Stimulated activated naive B cell treated with anti-CD40 and anti-IgM and Interleukin-4, amounts not matched to agents 10 μg/mL and 1 μg/mL and 100 μg/mL, for 72 hours (primary cell): ENCODE measurements at regions not wholly inside any gene's neighbourhood (a gene's known extent, or its start where the extent isn't known, plus 50 kb on each side); places are given as distances from the start of the nearest gene placed in this dataset.
"Not testable (repeated sequence)": the region's sequence is repeated elsewhere in the genome, so short reads cannot be mapped to it uniquely, and the experiment has no call there.

Source experiments
- ATAC-seq, 2 donors: fragments of 150-1000 bp; cut with Tn5 transposase; replicated peaks; 2 replicates each; pipeline ENCODE4 v1.10.0; 2021; ENCODE audit warnings: moderate library complexity in 1 of 2
- DNase-seq: peaks from one replicate; pipeline ENCODE4 v3.0.0; 2021
- H3K27ac Mint-ChIP-seq: one replicate; pipeline ENCODE4 v1.8.0; 2022; ENCODE audit warnings: mild to moderate bottlenecking, mixed read lengths
- H3K27me3 Mint-ChIP-seq, 2 donors: one replicate each; pipeline ENCODE4 v1.8.0; 2022; ENCODE audit warnings: mixed read lengths in 2 of 2
- H3K36me3 Mint-ChIP-seq, 2 donors: one replicate each; pipeline ENCODE4 v1.8.0; 2022; ENCODE audit warnings: mixed read lengths in 2 of 2, mild to moderate bottlenecking in 1 of 2
- H3K4me1 Mint-ChIP-seq, 2 donors: one replicate each; pipeline ENCODE4 v1.8.0; 2022; ENCODE audit warnings: mixed read lengths in 2 of 2, mild to moderate bottlenecking in 1 of 2
- H3K4me3 Mint-ChIP-seq, 2 donors: one replicate each; pipeline ENCODE4 v1.8.0; 2022; ENCODE audit warnings: mild to moderate bottlenecking in 2 of 2, mixed read lengths in 2 of 2, moderate library complexity in 1 of 2
- H3K9me3 Mint-ChIP-seq, 2 donors: one replicate each; pipeline ENCODE4 v1.8.0; 2022; ENCODE audit warnings: mixed read lengths in 2 of 2, mild to moderate bottlenecking in 1 of 2

GRCh38 chr12:28775556-28775955 lies 373.5 kb upstream of the FAR2 start:
- H3K4me1 Mint-ChIP-seq: no peaks in the 10 kb centered on the region
- H3K27me3 Mint-ChIP-seq: no peaks in the 10 kb centered on the region
- H3K27ac Mint-ChIP-seq: no peak overlapping the region
- H3K4me3 Mint-ChIP-seq: no peak overlapping the region
- H3K36me3 Mint-ChIP-seq: no peaks in the 10 kb centered on the region
- ATAC-seq (no peak), DNase-seq (no peak)
- H3K9me3 Mint-ChIP-seq: peaks cover 0 to 7% of the 10 kb centered on the region in 2 donors

GRCh38 chr12:28776220-28776619 lies 372.9 kb upstream of the FAR2 start:
- H3K36me3 Mint-ChIP-seq: no peaks in the 10 kb centered on the region
- H3K4me1 Mint-ChIP-seq: no peaks in the 10 kb centered on the region
- no peak for DNase-seq
- H3K9me3 Mint-ChIP-seq: peaks cover 3 to 6% of the 10 kb centered on the region in 2 donors
- H3K27ac Mint-ChIP-seq: no peak overlapping the region
- H3K4me3 Mint-ChIP-seq: no peak overlapping the region
- ATAC-seq: no peak
- H3K27me3 Mint-ChIP-seq: no peaks in the 10 kb centered on the region

- Mint-ChIP-seq H3K36me3 (no peaks in the 10 kb centered on the region), H3K27me3 (no peaks in the 10 kb centered on the region), H3K9me3 (peaks cover 3 to 6% of the 10 kb centered on the region in 2 donors), H3K4me3 (no peak overlapping the region), H3K27ac (no peak overlapping the region), H3K4me1 (no peaks in the 10 kb centered on the region)
- ATAC-seq (no peak), DNase-seq (no peak)
Measured at GRCh38 chr12:28776913-28777422, 372.1 kb upstream of the FAR2 start.

GRCh38 chr12:28777603-28778365 lies 371.3 kb upstream of the FAR2 start:
- DNase-seq: no peak
- no peak for ATAC-seq
- Mint-ChIP-seq H3K4me1 (no peaks in the 10 kb centered on the region), H3K27ac (no peak overlapping the region), H3K9me3 (peaks cover 3 to 6% of the 10 kb centered on the region in 2 donors), H3K36me3 (no peaks in the 10 kb centered on the region), H3K4me3 (no peak overlapping the region), H3K27me3 (no peaks in the 10 kb centered on the region)

GRCh38 chr12:28780096-28780495 lies 369.0 kb upstream of the FAR2 start:
- no peak for ATAC-seq

GRCh38 chr12:28780960-28781359 lies 368.1 kb upstream of the FAR2 start:
- Mint-ChIP-seq H3K4me1 (no peaks in the 10 kb centered on the region), H3K9me3 (peaks cover 3 to 4% of the 10 kb centered on the region in 2 donors), H3K36me3 (no peaks in the 10 kb centered on the region), H3K27me3 (no peaks in the 10 kb centered on the region), H3K4me3 (no peak overlapping the region), H3K27ac (peak overlapping the region; percentile 27)
- DNase-seq (no peak), ATAC-seq (no peak)

More at GRCh38 chr12:28780096-28780495, 369.0 kb upstream of the FAR2 start:
- DNase-seq: no peak
- peaks cover 3 to 5% of the 10 kb centered on the region in 2 donors for H3K9me3 Mint-ChIP-seq
- H3K4me3 Mint-ChIP-seq: no peak overlapping the region
- no peaks in the 10 kb centered on the region for H3K27me3 Mint-ChIP-seq
- no peaks in the 10 kb centered on the region for H3K36me3 Mint-ChIP-seq
- H3K27ac Mint-ChIP-seq: no peak overlapping the region
- no peaks in the 10 kb centered on the region for H3K4me1 Mint-ChIP-seq

- H3K27me3 Mint-ChIP-seq: no peaks in the 10 kb centered on the region
- no peak for ATAC-seq
- H3K9me3 Mint-ChIP-seq: peaks cover 3 to 5% of the 10 kb centered on the region in 2 donors
- H3K4me1 Mint-ChIP-seq: no peaks in the 10 kb centered on the region
- DNase-seq: no peak
- H3K36me3 Mint-ChIP-seq: no peaks in the 10 kb centered on the region
- no peak overlapping the region for H3K27ac Mint-ChIP-seq
- H3K4me3 Mint-ChIP-seq: no peak overlapping the region
Measured at GRCh38 chr12:28781671-28782652, 367.1 kb upstream of the FAR2 start.

GRCh38 chr12:28782812-28783211 lies 366.3 kb upstream of the FAR2 start:
- no peak for DNase-seq
- ATAC-seq: no peak
- Mint-ChIP-seq H3K4me3 (no peak overlapping the region), H3K4me1 (no peaks in the 10 kb centered on the region), H3K27me3 (no peaks in the 10 kb centered on the region), H3K36me3 (no peaks in the 10 kb centered on the region), H3K9me3 (peaks cover 3 to 5% of the 10 kb centered on the region in 2 donors), H3K27ac (no peak overlapping the region)

- Mint-ChIP-seq H3K9me3 (peaks cover 0 to 2% of the 10 kb centered on the region in 2 donors), H3K4me1 (no peaks in the 10 kb centered on the region), H3K27ac (no peak overlapping the region), H3K4me3 (no peak overlapping the region), H3K36me3 (no peaks in the 10 kb centered on the region), H3K27me3 (no peaks in the 10 kb centered on the region)
- ATAC-seq (no peak), DNase-seq (no peak)
Measured at GRCh38 chr12:28787151-28787550, 361.9 kb upstream of the FAR2 start.

GRCh38 chr12:28788256-28788655 lies 360.8 kb upstream of the FAR2 start:
- not testable (repeated sequence) for H3K36me3 Mint-ChIP-seq, H3K4me1 Mint-ChIP-seq, H3K9me3 Mint-ChIP-seq, H3K27me3 Mint-ChIP-seq, H3K27ac Mint-ChIP-seq, ATAC-seq, H3K4me3 Mint-ChIP-seq, DNase-seq

GRCh38 chr12:28793581-28794151 lies 355.4 kb upstream of the FAR2 start:
- Mint-ChIP-seq H3K27ac (no peak overlapping the region), H3K4me1 (no peaks in the 10 kb centered on the region), H3K36me3 (no peaks in the 10 kb centered on the region), H3K9me3 (no peaks in the 10 kb centered on the region), H3K27me3 (no peaks in the 10 kb centered on the region), H3K4me3 (no peak overlapping the region)
- DNase-seq: no peak
- no peak for ATAC-seq

- H3K27ac Mint-ChIP-seq: no peak overlapping the region
- no peaks in the 10 kb centered on the region for H3K36me3 Mint-ChIP-seq
- H3K27me3 Mint-ChIP-seq: no peaks in the 10 kb centered on the region
- no peaks in the 10 kb centered on the region for H3K4me1 Mint-ChIP-seq
- ATAC-seq: no peak
- H3K9me3 Mint-ChIP-seq: no peaks in the 10 kb centered on the region
- no peak for DNase-seq
- H3K4me3 Mint-ChIP-seq: no peak overlapping the region
Measured at GRCh38 chr12:28794211-28794610, 354.9 kb upstream of the FAR2 start.

GRCh38 chr12:28794786-28795185 lies 354.3 kb upstream of the FAR2 start:
- no peaks in the 10 kb centered on the region for H3K27me3 Mint-ChIP-seq
- no peak for DNase-seq
- H3K9me3 Mint-ChIP-seq: no peaks in the 10 kb centered on the region
- no peaks in the 10 kb centered on the region for H3K4me1 Mint-ChIP-seq
- ATAC-seq: no peak
- H3K27ac Mint-ChIP-seq: no peak overlapping the region
- H3K4me3 Mint-ChIP-seq: no peak overlapping the region
- H3K36me3 Mint-ChIP-seq: no peaks in the 10 kb centered on the region

GRCh38 chr12:28795311-28795710 lies 353.8 kb upstream of the FAR2 start:
- Mint-ChIP-seq H3K36me3 (no peaks in the 10 kb centered on the region), H3K9me3 (no peaks in the 10 kb centered on the region), H3K4me1 (no peaks in the 10 kb centered on the region), H3K27me3 (no peaks in the 10 kb centered on the region), H3K27ac (no peak overlapping the region), H3K4me3 (no peak overlapping the region)
- ATAC-seq (no peak), DNase-seq (no peak)
